A549 (cell line): ENCODE measurements at regions not wholly inside any gene's neighbourhood (a gene's known extent, or its start where the extent isn't known, plus 50 kb on each side); places are given as distances from the start of the nearest gene placed in this dataset.

Source experiments
- ATAC-seq, 2 experiments: fragments of 200-7000 bp in 1 of 2; fragments of >200 bp in 1 of 2; cut with Nextera tagmentation in 1 of 2; cut with Tn5 transposase in 1 of 2; 3 replicates each; pipeline versions ENCODE4 v1.8.0 to v1.9.1; 2018 to 2020; ENCODE audit warnings: mild to moderate bottlenecking in 1 of 2, moderate library complexity in 1 of 2
- CTCF ChIA-PET: fragments of 300-600 bp; sonication (Branson Sonifier 250); formaldehyde crosslinking; extraction: SDS; loops from one replicate; lab custom pipeline; 2021; ENCODE audit warnings: antibody characterized with exemption, inconsistent platforms; lab: Yijun Ruan, JAX
- POLR2A ChIA-PET: fragments of 350-600 bp; formaldehyde crosslinking; extraction: SDS; loops from one replicate; lab custom pipeline; 2021; ENCODE audit warnings: antibody characterized with exemption, inconsistent platforms; lab: Yijun Ruan, JAX
- DNase-seq, 2 experiments: peaks; one replicate each; pipeline versions ENCODE4 v3.0.0 to v3.0.0-alpha.2; 2011 to 2016; ENCODE audit warnings: low read depth in 1 of 2, low spot score in 1 of 2
- FAIRE-seq: peaks from 2 replicates; lab custom pipeline; 2011; peaks lifted over from hg19 to GRCh38; lab: Jason Lieb, UNC
- H3K27ac ChIP-seq, 2 experiments: fragments of >200 bp; sonication (Bioruptor Twin); formaldehyde crosslinking; 3 replicates each; pipeline ENCODE4 v1.5.1; 2016 to 2017
- H3K4me1 ChIP-seq: fragments of >200 bp; sonication (Bioruptor Twin); formaldehyde crosslinking; 3 replicates; pipeline ENCODE4 v1.6.1; 2016
- H3K4me2 ChIP-seq: fragments of >200 bp; sonication (Bioruptor Twin); formaldehyde crosslinking; 3 replicates; pipeline ENCODE4 v1.6.1; 2016
- H3K4me3 ChIP-seq: fragments of >200 bp; sonication (Bioruptor Twin); formaldehyde crosslinking; 3 replicates; pipeline ENCODE4 v1.5.1; 2016
- H3K9me3 ChIP-seq: fragments of >200 bp; sonication (Bioruptor Twin); formaldehyde crosslinking; 3 replicates; pipeline ENCODE4 v1.6.1; 2016
- ATOH8 ChIP-seq: fragments of 250-450 bp; sonication (Bioruptor Pico); IDR thresholded peaks from 2 replicates; pipeline ENCODE4 v1.5.0; 2020; ENCODE audit warnings: low read depth, mild to moderate bottlenecking, moderate library complexity
- BCL3 ChIP-seq: fragments of >200 bp; sonication (Bioruptor Twin); formaldehyde crosslinking; IDR thresholded peaks from 3 replicates; pipeline ENCODE4 v1.6.1; 2016
- CBX2 ChIP-seq: fragments of 200-600 bp; sonication (generic); IDR thresholded peaks from 2 replicates; pipeline ENCODE4 v1.6.1; 2016; ENCODE audit warnings: low read depth, mild to moderate bottlenecking, borderline replicate concordance
- CEBPB ChIP-seq, 2 experiments: fragments of >200 bp in 1 of 2; sonication (Bioruptor Twin) in 1 of 2; formaldehyde crosslinking in 1 of 2; IDR thresholded peaks; 2 replicates each; pipeline ENCODE4 v1.6.1; 2012 to 2016
- CHD2 ChIP-seq: fragments of 150-350 bp; IDR thresholded peaks from 2 replicates; pipeline ENCODE4 v1.6.1; 2014; ENCODE audit warnings: low read length; ENCODE audit not compliant: partially characterized antibody
- EHMT2 ChIP-seq: fragments of 200-600 bp; sonication (generic); IDR thresholded peaks from 2 replicates; pipeline ENCODE4 v1.6.1; 2016; ENCODE audit warnings: antibody characterized with exemption, low read depth, mild to moderate bottlenecking, moderate library complexity
- EP300 ChIP-seq, 2 experiments: fragments of >200 bp; sonication (Bioruptor Twin); formaldehyde crosslinking; IDR thresholded peaks; 2 replicates in 1 of 2; 3 replicates in 1 of 2; pipeline ENCODE4 v1.6.1; 2016 to 2017
- FOSB ChIP-seq: fragments of 250-450 bp; sonication (Bioruptor Pico); IDR thresholded peaks from 2 replicates; pipeline ENCODE4 v1.5.0; 2020; ENCODE audit warnings: mild to moderate bottlenecking, moderate library complexity
- GATA3 ChIP-seq: IDR thresholded peaks from 2 replicates; pipeline ENCODE4 v1.6.1; 2012; ENCODE audit warnings: borderline replicate concordance
- HDAC2 ChIP-seq: fragments of 200-600 bp; sonication (generic); IDR thresholded peaks from 2 replicates; pipeline ENCODE4 v1.6.1; 2016
- HES2 ChIP-seq: fragments of >200 bp; sonication (Bioruptor Twin); formaldehyde crosslinking; IDR thresholded peaks from 2 replicates; pipeline ENCODE4 v1.6.1; 2016
- HOXA7 ChIP-seq: fragments of 250-450 bp; sonication (Bioruptor Pico); IDR thresholded peaks from 2 replicates; pipeline ENCODE4 v1.5.0; 2020; ENCODE audit warnings: mild to moderate bottlenecking, moderate library complexity
- HOXB13 ChIP-seq: fragments of 250-450 bp; sonication (Bioruptor Pico); IDR thresholded peaks from 2 replicates; pipeline ENCODE4 v1.5.0; 2020; ENCODE audit warnings: low read depth, mild to moderate bottlenecking, moderate library complexity
- JUN ChIP-seq, 2 experiments: fragments of >200 bp; sonication (Bioruptor Twin); formaldehyde crosslinking; IDR thresholded peaks; 2 replicates in 1 of 2; 3 replicates in 1 of 2; pipeline ENCODE4 v1.6.1; 2016 to 2017
- JUNB ChIP-seq: fragments of >200 bp; sonication (Bioruptor Twin); formaldehyde crosslinking; IDR thresholded peaks from 2 replicates; pipeline ENCODE4 v1.6.1; 2016
- MAZ ChIP-seq: fragments of 150-350 bp; IDR thresholded peaks from 2 replicates; pipeline ENCODE4 v1.6.1; 2014; ENCODE audit warnings: antibody characterized with exemption, low read depth, low read length, borderline replicate concordance
- MYC ChIP-seq: IDR thresholded peaks from 2 replicates; pipeline ENCODE4 v1.6.1; 2012; ENCODE audit warnings: mild to moderate bottlenecking, inconsistent platforms, low read length, improper control_type of control experiment, borderline replicate concordance
- NFE2L2 ChIP-seq: fragments of 150-350 bp; conservative IDR thresholded peaks from 2 replicates; pipeline ENCODE4 v1.6.1; 2014; ENCODE audit warnings: low read length
- NPAS2 ChIP-seq: fragments of 250-450 bp; sonication (Bioruptor Pico); IDR thresholded peaks from 2 replicates; pipeline ENCODE4 v1.8.0; 2022; ENCODE audit warnings: mild to moderate bottlenecking, moderate library complexity, borderline replicate concordance
- PHF8 ChIP-seq: fragments of 200-600 bp; sonication (generic); IDR thresholded peaks from 2 replicates; pipeline ENCODE4 v1.6.1; 2016; ENCODE audit warnings: low read depth, mild to moderate bottlenecking, antibody characterized with exemption, moderate library complexity, borderline replicate concordance
- POLR2A ChIP-seq: IDR thresholded peaks from 2 replicates; pipeline ENCODE4 v1.6.1; 2012; ENCODE audit warnings: mild to moderate bottlenecking, low read length
- POLR2AphosphoS2 ChIP-seq: conservative IDR thresholded peaks from 2 replicates; pipeline ENCODE4 v1.6.1; 2012; ENCODE audit warnings: low read length, improper control_type of control experiment, inconsistent platforms
- RAD21 ChIP-seq, 2 experiments: fragments of >200 bp in 1 of 2; sonication (Bioruptor Twin) in 1 of 2; formaldehyde crosslinking in 1 of 2; IDR thresholded peaks in 1 of 2; conservative IDR thresholded peaks in 1 of 2; 2 replicates in 1 of 2; 3 replicates in 1 of 2; pipeline ENCODE4 v1.6.1; 2012 to 2018; ENCODE audit warnings: inconsistent platforms in 1 of 2
- RCOR1 ChIP-seq: fragments of 150-350 bp; IDR thresholded peaks from 2 replicates; pipeline ENCODE4 v1.6.1; 2014; ENCODE audit warnings: antibody characterized with exemption, low read length, low read depth
- SMC3 ChIP-seq: fragments of >200 bp; sonication (Bioruptor Twin); formaldehyde crosslinking; IDR thresholded peaks from 3 replicates; pipeline ENCODE4 v1.6.1; 2018; ENCODE audit warnings: inconsistent platforms
- SREBF2 ChIP-seq: fragments of 450-650 bp; IDR thresholded peaks from 2 replicates; pipeline ENCODE4 v1.6.1; 2014; ENCODE audit warnings: mild to moderate bottlenecking, moderate library complexity
- TP53 ChIP-seq: fragments of 250-450 bp; sonication (Bioruptor Pico); IDR thresholded peaks from 2 replicates; pipeline ENCODE4 v1.5.0; 2021; ENCODE audit warnings: mild to moderate bottlenecking, moderate library complexity
- ZC3H11A ChIP-seq: fragments of 450-650 bp; IDR thresholded peaks from 2 replicates; pipeline ENCODE4 v1.6.1; 2014; ENCODE audit warnings: antibody characterized with exemption, mild to moderate bottlenecking
- ZNF302 ChIP-seq: fragments of 250-450 bp; sonication (Bioruptor Pico); IDR thresholded peaks from 2 replicates; pipeline ENCODE4 v1.9.0; 2021; ENCODE audit warnings: inconsistent platforms, mild to moderate bottlenecking, moderate library complexity
- ZSCAN20 ChIP-seq: fragments of 250-450 bp; sonication (Bioruptor Pico); IDR thresholded peaks from 2 replicates; pipeline ENCODE4 v1.8.0; 2022; ENCODE audit warnings: mild to moderate bottlenecking, moderate library complexity
- WGBS: methylation state at CpG from one replicate; pipeline ENCODE4 v1.1.6; 2017; ENCODE audit errors: missing lambda C conversion rate; 5-methylcytosine and 5-hydroxymethylcytosine counted together

GRCh38 chr1:229086091-229086490 is 184.8 kb upstream of the RAB4A start:
- H3K4me3 ChIP-seq, result no peak overlapping the region
- peaks cover 26% of the 10 kb centered on the region for H3K9me3 ChIP-seq
- no peak for FAIRE-seq
- no peak for DNase-seq
- CTCF ChIA-PET, result no interaction called here
- no peak for TF ChIP-seq CHD2
- TF ChIP-seq CEBPB (IDR thresholded peaks at IDR 0.05), result no peak
- TF ChIP-seq SREBF2, result no peak
- TF ChIP-seq RAD21 (conservative IDR thresholded peaks at IDR 0.05 in 1 of 2, IDR thresholded peaks at IDR 0.05 in 1 of 2), result no peak
- no peak for TF ChIP-seq NPAS2 (CRISPR knock-in tag)
- no peak for TF ChIP-seq ZNF302 (CRISPR knock-in tag)
- TF ChIP-seq CBX2, result no peak
- no peak for TF ChIP-seq ZC3H11A
- TF ChIP-seq EP300 (IDR thresholded peaks at IDR 0.05), result no peak
- TF ChIP-seq MYC, result no peak
- TF ChIP-seq FOSB (CRISPR knock-in tag), result no peak
- TF ChIP-seq GATA3, result no peak
- POLR2A ChIA-PET, result no interaction called here
- no peak overlapping the region for H3K4me2 ChIP-seq
- no peaks in the 10 kb centered on the region; the same call in 2 of the 3 replicates for H3K4me1 ChIP-seq
- ATAC-seq, result no peak
- H3K27ac ChIP-seq, result no peak overlapping the region

GRCh38 chr1:229086686-229087085 is 184.2 kb upstream of the RAB4A start:
- H3K4me1 ChIP-seq, result no peaks in the 10 kb centered on the region; the same call in 2 of the 3 replicates
- CTCF ChIA-PET, result no interaction called here
- TF ChIP-seq EHMT2 (no peak), ZSCAN20 (CRISPR knock-in tag) (no peak), HDAC2 (no peak), NFE2L2 (no peak), JUN (IDR thresholded peaks at IDR 0.05) (no peak), CHD2 (no peak), ATOH8 (CRISPR knock-in tag) (no peak), EP300 (IDR thresholded peaks at IDR 0.05) (no peak), MAZ (no peak)
- FAIRE-seq (no peak), DNase-seq (no peak), ATAC-seq (no peak)
- POLR2A ChIA-PET, result no interaction called here
- no peak overlapping the region for H3K27ac ChIP-seq
- no peak overlapping the region for H3K4me2 ChIP-seq
- H3K4me3 ChIP-seq, result no peak overlapping the region
- H3K9me3 ChIP-seq, result peaks cover 21% of the 10 kb centered on the region
- 72% methylated on average over 1 of the region's 1 CpG for WGBS

DNA sequence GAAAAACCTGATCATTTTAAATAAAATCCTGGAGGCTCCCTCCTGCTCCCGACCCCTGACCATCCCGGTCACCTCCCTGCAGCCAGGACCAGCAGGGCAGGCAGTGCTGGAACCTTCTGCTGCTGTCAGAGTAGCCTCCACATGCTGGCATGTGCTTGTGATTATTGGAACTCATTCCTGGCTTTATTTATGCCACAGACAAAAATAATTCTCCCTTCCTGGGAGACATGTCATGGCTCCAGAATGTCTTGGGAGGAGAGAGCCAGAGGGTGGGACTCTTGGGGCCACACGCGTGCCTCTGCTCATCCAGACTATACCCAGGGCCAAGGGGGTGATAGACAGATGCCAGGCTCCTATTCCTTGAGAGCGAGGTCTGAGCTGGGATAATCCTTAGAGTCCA is 183.6 kb upstream of the RAB4A start:
- no peak for ATAC-seq
- no peak for TF ChIP-seq GATA3
- TF ChIP-seq, all 56 proteins: peak for 0
- Histone ChIP-seq H3K4me3 (no peak overlapping the region), H3K27ac (no peak overlapping the region), H3K4me1 (no peaks in the 10 kb centered on the region; the same call in 2 of the 3 replicates), H3K4me2 (no peak overlapping the region), H3K9me3 (peaks cover 16% of the 10 kb centered on the region)
- ChIA-PET CTCF (no interaction called here), POLR2A (no interaction called here)
- WGBS, result 83% methylated on average over 5 of the region's 5 CpGs
- FAIRE-seq, result no peak
- DNase-seq, result no peak

GRCh38 chr1:229087906-229088305 is 183.0 kb upstream of the RAB4A start:
- no peak overlapping the region for H3K4me3 ChIP-seq
- WGBS, result 59% methylated on average over 4 of the region's 14 CpGs
- FAIRE-seq, result no peak
- TF ChIP-seq POLR2A, result no peak
- no peak for TF ChIP-seq MAZ
- no peak for TF ChIP-seq BCL3
- TF ChIP-seq ZSCAN20 (CRISPR knock-in tag), result no peak
- no peak for TF ChIP-seq HOXA7 (CRISPR knock-in tag)
- no peak for TF ChIP-seq RAD21 (conservative IDR thresholded peaks at IDR 0.05 in 1 of 2, IDR thresholded peaks at IDR 0.05 in 1 of 2)
- no peak for TF ChIP-seq POLR2AphosphoS2
- no peak for TF ChIP-seq PHF8
- no peak for TF ChIP-seq RCOR1
- no peak for TF ChIP-seq TP53 (CRISPR knock-in tag)
- no peak for TF ChIP-seq HES2
- TF ChIP-seq HOXB13 (CRISPR knock-in tag), result no peak
- no peak for TF ChIP-seq SMC3
- TF ChIP-seq CEBPB (IDR thresholded peaks at IDR 0.05), result no peak
- no peak for TF ChIP-seq JUNB
- TF ChIP-seq CBX2, result no peak
- TF ChIP-seq, all 56 proteins: peak for 0
- DNase-seq (no peak), ATAC-seq (no peak)
- Histone ChIP-seq H3K9me3 (peaks cover 11% of the 10 kb centered on the region), H3K4me2 (no peak overlapping the region), H3K4me1 (no peaks in the 10 kb centered on the region; the same call in 2 of the 3 replicates), H3K27ac (no peak overlapping the region)
- ChIA-PET CTCF (no interaction called here), POLR2A (no interaction called here)
